Stomach (tissue), 4 donors: ENCODE measurements at regions not wholly inside any gene's neighbourhood (a gene's known extent, or its start where the extent isn't known, plus 50 kb on each side); places are given as distances from the start of the nearest gene placed in this dataset.

Experiments used
- EP300 ChIP-seq: sonication (generic); formaldehyde crosslinking; IDR thresholded peaks from one replicate; pipeline ENCODE4 v1.6.1; 2017; ENCODE audit warnings: antibody characterized with exemption
- POLR2A ChIP-seq, 4 donors: fragments of 450-650 bp; IDR thresholded peaks; one replicate each; pipeline ENCODE4 v1.6.1; 2016; ENCODE audit warnings: antibody characterized with exemption in 4 of 4, control low read depth in 2 of 4, mild to moderate bottlenecking in 1 of 4, moderate library complexity in 1 of 4
- TF ChIP-seq, protein P1 (sequence below), 7 experiments: fragments of 450-650 bp in 4 of 7; fragments of 200-600 bp in 3 of 7; sonication (generic) in 3 of 7; IDR thresholded peaks; one replicate each; pipeline ENCODE4 v1.5.1; 2016 to 2019; ENCODE audit warnings: antibody characterized with exemption in 7 of 7, control low read depth in 2 of 7, mild to moderate bottlenecking in 1 of 7

GRCh38 chrX:20711366-20711765 lies 444.7 kb upstream of the RPS6KA3 start:
- TF ChIP-seq, protein P1, sequence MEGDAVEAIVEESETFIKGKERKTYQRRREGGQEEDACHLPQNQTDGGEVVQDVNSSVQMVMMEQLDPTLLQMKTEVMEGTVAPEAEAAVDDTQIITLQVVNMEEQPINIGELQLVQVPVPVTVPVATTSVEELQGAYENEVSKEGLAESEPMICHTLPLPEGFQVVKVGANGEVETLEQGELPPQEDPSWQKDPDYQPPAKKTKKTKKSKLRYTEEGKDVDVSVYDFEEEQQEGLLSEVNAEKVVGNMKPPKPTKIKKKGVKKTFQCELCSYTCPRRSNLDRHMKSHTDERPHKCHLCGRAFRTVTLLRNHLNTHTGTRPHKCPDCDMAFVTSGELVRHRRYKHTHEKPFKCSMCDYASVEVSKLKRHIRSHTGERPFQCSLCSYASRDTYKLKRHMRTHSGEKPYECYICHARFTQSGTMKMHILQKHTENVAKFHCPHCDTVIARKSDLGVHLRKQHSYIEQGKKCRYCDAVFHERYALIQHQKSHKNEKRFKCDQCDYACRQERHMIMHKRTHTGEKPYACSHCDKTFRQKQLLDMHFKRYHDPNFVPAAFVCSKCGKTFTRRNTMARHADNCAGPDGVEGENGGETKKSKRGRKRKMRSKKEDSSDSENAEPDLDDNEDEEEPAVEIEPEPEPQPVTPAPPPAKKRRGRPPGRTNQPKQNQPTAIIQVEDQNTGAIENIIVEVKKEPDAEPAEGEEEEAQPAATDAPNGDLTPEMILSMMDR (IDR thresholded peaks at IDR 0.05): no peak
- no peak for TF ChIP-seq POLR2A (IDR thresholded peaks at IDR 0.05)
- TF ChIP-seq EP300: no peak
